AG04449 (cell line): ENCODE measurements at regions not wholly inside any gene's neighbourhood (a gene's known extent, or its start where the extent isn't known, plus 50 kb on each side); places are given as distances from the start of the nearest gene placed in this dataset.
A peak's percentile ranks its signal among the peaks of the same experiment; 100 is the strongest.

Experiments
- CTCF ChIA-PET: fragments of 350-600 bp; formaldehyde crosslinking; extraction: SDS; loops from one replicate; lab custom pipeline; 2021; ENCODE audit warnings: antibody characterized with exemption; lab: Yijun Ruan, JAX
- POLR2A ChIA-PET: fragments of 400-600, 350-600 bp; formaldehyde crosslinking; extraction: SDS; loops from one replicate; lab custom pipeline; 2020; ENCODE audit warnings: antibody characterized with exemption, inconsistent platforms; lab: Yijun Ruan, JAX
- DNase-seq: peaks from one replicate; pipeline ENCODE4 v3.0.0-alpha.2; 2010; ENCODE audit warnings: low read depth, low spot score
- H3K4me3 ChIP-seq: 2 replicates; pipeline ENCODE4 v1.5.1; 2011; ENCODE audit warnings: low read depth, mild to moderate bottlenecking, control low read depth, low read length
- TF ChIP-seq, protein P1 (sequence below): IDR thresholded peaks from one replicate; pipeline ENCODE4 v1.5.1; 2011; ENCODE audit warnings: mild to moderate bottlenecking, moderate library complexity, low read length, control low read depth, inconsistent platforms; ENCODE audit not compliant: insufficient read depth; ENCODE audit errors: missing control alignments

DNA sequence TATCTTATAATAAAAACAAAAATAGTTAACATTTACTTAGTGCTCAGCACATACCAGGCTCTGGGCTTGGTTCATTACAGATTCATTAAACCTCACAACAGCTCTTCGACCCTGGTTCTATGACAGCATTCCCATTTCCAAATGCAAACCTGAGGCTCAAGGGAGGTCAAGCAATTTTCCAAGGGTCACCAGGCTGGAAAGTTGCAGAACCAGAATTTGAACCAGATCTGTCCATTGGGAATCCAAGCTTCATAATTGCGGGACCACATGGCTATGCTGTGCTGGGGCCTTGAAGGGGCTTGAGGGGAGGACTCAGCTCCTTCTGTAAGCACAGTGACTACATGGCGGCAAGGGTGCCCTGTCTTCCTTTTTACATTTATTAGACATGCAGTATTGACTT lies 197.3 kb upstream of the LNX1 start:
- CTCF ChIA-PET, result interaction anchor here (1.5 kb wide), 1 partner anchor 82 kb away, joined by 5 read pairs; no protein-coding TSS in a partner anchor
- DNase-seq, result no peak
- POLR2A ChIA-PET, result no interaction called here
- TF ChIP-seq, protein P1, sequence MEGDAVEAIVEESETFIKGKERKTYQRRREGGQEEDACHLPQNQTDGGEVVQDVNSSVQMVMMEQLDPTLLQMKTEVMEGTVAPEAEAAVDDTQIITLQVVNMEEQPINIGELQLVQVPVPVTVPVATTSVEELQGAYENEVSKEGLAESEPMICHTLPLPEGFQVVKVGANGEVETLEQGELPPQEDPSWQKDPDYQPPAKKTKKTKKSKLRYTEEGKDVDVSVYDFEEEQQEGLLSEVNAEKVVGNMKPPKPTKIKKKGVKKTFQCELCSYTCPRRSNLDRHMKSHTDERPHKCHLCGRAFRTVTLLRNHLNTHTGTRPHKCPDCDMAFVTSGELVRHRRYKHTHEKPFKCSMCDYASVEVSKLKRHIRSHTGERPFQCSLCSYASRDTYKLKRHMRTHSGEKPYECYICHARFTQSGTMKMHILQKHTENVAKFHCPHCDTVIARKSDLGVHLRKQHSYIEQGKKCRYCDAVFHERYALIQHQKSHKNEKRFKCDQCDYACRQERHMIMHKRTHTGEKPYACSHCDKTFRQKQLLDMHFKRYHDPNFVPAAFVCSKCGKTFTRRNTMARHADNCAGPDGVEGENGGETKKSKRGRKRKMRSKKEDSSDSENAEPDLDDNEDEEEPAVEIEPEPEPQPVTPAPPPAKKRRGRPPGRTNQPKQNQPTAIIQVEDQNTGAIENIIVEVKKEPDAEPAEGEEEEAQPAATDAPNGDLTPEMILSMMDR, result no peak
- no peak overlapping the region for H3K4me3 ChIP-seq

DNA sequence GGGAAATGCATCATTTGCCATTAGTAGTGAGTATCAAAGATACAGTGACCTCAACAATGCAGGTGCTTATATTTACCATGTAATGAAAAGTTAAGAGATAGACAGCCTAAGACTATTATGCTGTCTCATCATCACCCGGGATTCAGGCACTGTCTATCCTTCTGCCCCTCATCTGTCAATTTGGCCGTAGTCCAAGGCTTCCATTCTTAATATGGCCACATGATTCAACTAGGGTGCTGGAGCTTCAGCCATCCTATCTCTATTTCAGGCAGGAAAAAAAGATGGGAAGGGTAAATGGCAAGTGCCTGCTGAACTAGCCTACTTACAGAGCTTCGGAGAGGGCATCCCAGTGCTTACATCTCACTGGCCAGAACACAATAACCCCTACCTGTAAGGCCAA lies 196.7 kb upstream of the LNX1 start:
- H3K4me3 ChIP-seq, result no peak overlapping the region
- POLR2A ChIA-PET, result no interaction called here
- DNase-seq, result no peak
- CTCF ChIA-PET, result interaction anchor here (1.5 kb wide), 1 partner anchor 81 kb away, joined by 5 read pairs; no protein-coding TSS in a partner anchor
- TF ChIP-seq, protein P1, result no peak

DNA sequence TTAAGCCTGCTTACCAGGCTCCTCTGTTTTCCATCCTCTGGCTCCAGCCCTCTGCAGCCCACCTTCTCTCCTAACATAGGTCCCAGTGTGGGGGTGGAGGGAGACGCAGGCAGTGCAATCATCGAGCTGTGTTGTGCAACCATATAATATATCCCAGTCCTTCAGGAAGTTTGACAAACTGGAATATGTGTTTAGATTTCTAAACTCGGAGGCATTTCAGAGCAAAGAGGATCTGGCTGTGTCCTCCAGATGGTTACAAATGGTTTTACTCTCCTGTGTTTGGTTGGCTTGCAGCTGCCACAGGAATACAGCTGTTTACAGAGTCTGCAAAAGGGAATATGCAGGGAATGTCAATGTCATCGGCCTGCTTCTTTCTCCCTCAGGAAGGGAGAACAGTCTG lies 195.3 kb upstream of the LNX1 start:
- DNase-seq, result peak; percentile 57
- H3K4me3 ChIP-seq, result no peak overlapping the region
- TF ChIP-seq, protein P1, result no peak
- POLR2A ChIA-PET, result no interaction called here
- CTCF ChIA-PET, result interaction anchor here (0.7 to 1.0 kb wide), 5 partner anchors 9 to 448 kb away, joined by 3 read pairs; no protein-coding TSS in a partner anchor

DNA sequence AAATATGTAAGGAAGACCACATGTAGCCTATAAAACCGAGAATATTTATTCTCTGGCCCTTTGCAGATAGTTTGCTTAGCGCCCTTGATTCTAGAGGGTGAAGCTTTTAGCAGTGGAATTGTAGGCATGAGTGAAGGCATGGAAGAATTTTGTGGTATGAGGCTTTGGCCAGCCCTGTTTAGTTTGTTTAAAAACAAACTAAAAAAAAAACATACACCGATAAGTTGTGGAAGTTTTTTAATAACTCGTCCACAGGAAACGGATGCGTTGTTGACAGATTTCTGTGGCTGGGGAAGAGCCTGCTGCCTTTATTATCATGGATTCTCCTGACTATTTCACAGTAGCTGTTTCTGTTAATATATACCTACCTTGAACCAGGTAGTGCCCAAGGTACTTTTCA lies 194.7 kb upstream of the LNX1 start:
- POLR2A ChIA-PET, result no interaction called here
- no peak overlapping the region for H3K4me3 ChIP-seq
- CTCF ChIA-PET, result interaction anchor here (0.9 to 1.0 kb wide), 2 partner anchors 21 to 447 kb away, joined by 3 read pairs; no protein-coding TSS in a partner anchor
- DNase-seq, result no peak
- TF ChIP-seq, protein P1, result no peak

DNA sequence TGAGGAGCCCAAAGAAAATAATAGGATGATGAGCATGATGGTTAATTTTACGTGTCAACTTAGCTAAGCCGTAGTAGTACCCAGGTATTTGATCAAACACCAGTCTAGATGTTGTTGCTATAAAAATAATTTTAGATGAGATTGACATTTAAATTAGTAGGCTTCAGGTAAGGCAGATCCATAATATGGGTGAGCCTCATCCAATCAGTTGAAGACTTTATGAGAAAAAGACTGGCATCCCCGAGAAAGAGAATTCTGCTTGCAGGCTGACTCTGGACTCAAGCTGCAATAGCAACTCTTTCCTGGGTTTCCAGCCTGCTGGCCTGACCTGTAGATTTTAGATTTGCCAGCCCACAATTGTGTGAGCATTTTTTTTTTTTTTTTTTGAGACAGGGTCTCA lies 192.8 kb upstream of the LNX1 start:
- ChIA-PET POLR2A (no interaction called here), CTCF (no interaction called here)
- H3K4me3 ChIP-seq, result no peak overlapping the region
- TF ChIP-seq, protein P1, result no peak
- no peak for DNase-seq

DNA sequence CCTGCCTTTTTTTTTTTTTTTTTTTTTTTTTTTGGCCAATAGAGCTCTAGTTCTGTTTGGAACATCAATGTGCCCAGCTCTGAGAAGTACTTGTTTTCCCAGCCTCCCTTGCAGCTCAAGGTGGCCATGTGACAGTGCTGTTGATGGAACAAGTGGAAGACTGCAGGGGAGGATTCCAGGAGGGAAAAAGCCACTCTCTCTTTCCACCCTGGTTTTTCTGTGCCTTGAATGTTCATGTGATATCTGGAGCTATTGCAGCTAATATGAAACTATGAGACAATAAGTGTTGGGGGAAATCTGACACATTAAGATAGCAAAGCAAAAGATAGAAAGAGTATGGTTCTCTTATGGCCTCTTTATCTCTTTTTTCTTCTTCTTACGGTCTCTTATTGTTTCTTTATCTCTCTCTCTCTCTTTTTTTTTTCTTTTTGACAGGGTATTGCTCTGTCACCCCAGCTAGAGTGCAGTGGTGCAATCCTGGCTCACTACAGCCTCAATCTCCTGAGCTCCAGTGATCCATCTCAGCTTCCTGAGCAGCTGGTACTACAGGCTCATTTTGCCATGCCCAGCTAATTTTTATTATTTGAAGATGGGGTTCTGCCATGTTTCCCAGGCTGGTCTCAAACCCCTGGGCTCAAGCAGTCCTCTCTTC lies 192.0 kb upstream of the LNX1 start:
- ChIA-PET POLR2A (no interaction called here), CTCF (interaction anchor here (1.3 kb wide), 1 partner anchor 126 kb away, joined by 3 read pairs; no protein-coding TSS in a partner anchor)
- TF ChIP-seq, protein P1, result no peak
- H3K4me3 ChIP-seq, result no peak overlapping the region
- DNase-seq, result no peak
